ENCODE measurements at regions not wholly inside any gene's neighbourhood (a gene's known extent, or its start where the extent isn't known, plus 50 kb on each side); places are given as distances from the start of the nearest gene placed in this dataset.

GRCh38 chr1:72885841-72886240 lies 603.5 kb upstream of the NEGR1 start:
- DNase-seq (ENCODE audit: low spot score in 2 of 2) (no peak), FAIRE-seq (no peak)

- FAIRE-seq: no peak
- DNase-seq (ENCODE audit: low spot score in 2 of 2): no peak
These were observed 602.7 kb upstream of the NEGR1 start for GRCh38 chr1:72885017-72885416.

GRCh38 chr1:72869873-72870272 lies 587.5 kb upstream of the NEGR1 start:
- FAIRE-seq (no peak), DNase-seq (ENCODE audit: low spot score in 2 of 2) (no peak)

- FAIRE-seq (no peak), DNase-seq (ENCODE audit: low spot score in 2 of 2) (no peak)
These were observed 587.1 kb upstream of the NEGR1 start for GRCh38 chr1:72869441-72869840.

- FAIRE-seq: no peak
- DNase-seq (ENCODE audit: low spot score in 2 of 2): no peak
These were observed 569.3 kb upstream of the NEGR1 start for GRCh38 chr1:72851597-72851996.

GRCh38 chr1:72848997-72849396 lies 566.7 kb upstream of the NEGR1 start:
- DNase-seq (ENCODE audit: low spot score in 2 of 2) (no peak), FAIRE-seq (no peak)

GRCh38 chr1:72847651-72848050 lies 565.3 kb upstream of the NEGR1 start:
- no peak for DNase-seq (ENCODE audit: low spot score in 2 of 2)
- FAIRE-seq: no peak

- DNase-seq (ENCODE audit: low spot score in 2 of 2): no peak
- no peak for FAIRE-seq
These were observed 564.3 kb upstream of the NEGR1 start for GRCh38 chr1:72846476-72847278.

- FAIRE-seq: no peak
- DNase-seq (ENCODE audit: low spot score in 2 of 2): no peak
These were observed 563.6 kb upstream of the NEGR1 start for GRCh38 chr1:72845981-72846380.

- FAIRE-seq: no peak
- DNase-seq (ENCODE audit: low spot score in 2 of 2): no peak
These were observed 563.0 kb upstream of the NEGR1 start for GRCh38 chr1:72845381-72845780.

- no peak for FAIRE-seq
These were observed 555.4 kb upstream of the NEGR1 start for GRCh38 chr1:72837781-72838180.

GRCh38 chr1:72830606-72831390 lies 548.5 kb upstream of the NEGR1 start:
- DNase-seq (ENCODE audit: low spot score in 2 of 2) (no peak), FAIRE-seq (no peak)

More at GRCh38 chr1:72837781-72838180, 555.4 kb upstream of the NEGR1 start:
- no peak for DNase-seq (ENCODE audit: low spot score in 2 of 2)

GRCh38 chr1:72827278-72827677 lies 544.9 kb upstream of the NEGR1 start:
- DNase-seq (ENCODE audit: low spot score in 2 of 2): no peak
- no peak for FAIRE-seq

- DNase-seq (ENCODE audit: low spot score in 2 of 2) (no peak), FAIRE-seq (no peak)
These were observed 522.2 kb upstream of the NEGR1 start for GRCh38 chr1:72804541-72804940.

GRCh38 chr1:72781038-72781437 lies 498.7 kb upstream of the NEGR1 start:
- FAIRE-seq (no peak), DNase-seq (ENCODE audit: low spot score in 2 of 2) (no peak)

GRCh38 chr1:72780212-72780611 lies 497.9 kb upstream of the NEGR1 start:
- DNase-seq (ENCODE audit: low spot score in 2 of 2): no peak
- FAIRE-seq: no peak

- FAIRE-seq (no peak), DNase-seq (ENCODE audit: low spot score in 2 of 2) (no peak)
These were observed 495.6 kb upstream of the NEGR1 start for GRCh38 chr1:72777918-72778317.

- DNase-seq (ENCODE audit: low spot score in 2 of 2) (no peak), FAIRE-seq (no peak)
These were observed 481.1 kb upstream of the NEGR1 start for GRCh38 chr1:72763481-72763880.

GRCh38 chr1:72759486-72759885 lies 477.1 kb upstream of the NEGR1 start:
- DNase-seq (ENCODE audit: low spot score in 2 of 2) (no peak), FAIRE-seq (no peak)

GRCh38 chr1:72757843-72758242 lies 475.5 kb upstream of the NEGR1 start:
- DNase-seq (ENCODE audit: low spot score in 2 of 2): no peak
- no peak for FAIRE-seq

GRCh38 chr1:72745413-72745812 lies 463.1 kb upstream of the NEGR1 start:
- no peak for FAIRE-seq
- no peak for DNase-seq (ENCODE audit: low spot score in 2 of 2)

- DNase-seq (ENCODE audit: low spot score in 2 of 2) (no peak), FAIRE-seq (no peak)
These were observed 452.1 kb upstream of the NEGR1 start for GRCh38 chr1:72734415-72734814.

Data from frontal cortex (tissue), 3 donors.